ENCODE measurements at regions not wholly inside any gene's neighbourhood (a gene's known extent, or its start where the extent isn't known, plus 50 kb on each side); places are given as distances from the start of the nearest gene placed in this dataset.

- Histone ChIP-seq H3K9ac (ENCODE audit: insufficient read depth in 1 of 2, low read length in 2 of 2) (no peak overlapping the region), H3K4me3 (no peak overlapping the region), H3K36me3 (ENCODE audit: control insufficient read depth in 4 of 4, insufficient read depth in 4 of 4, low read length in 4 of 4) (no peaks in the 10 kb centered on the region), H3K4me1 (ENCODE audit: control insufficient read depth in 5 of 5, insufficient read depth in 5 of 5, low read length in 5 of 5) (peaks cover 0 to 22% (median 7%) of the 10 kb centered on the region in 5 donors), H3K9me3 (ENCODE audit: control insufficient read depth in 4 of 4, insufficient read depth in 3 of 4, low read length in 3 of 4) (no peaks in the 10 kb centered on the region), H3K27me3 (ENCODE audit: control insufficient read depth in 3 of 3, insufficient read depth in 3 of 3, low read length in 2 of 3) (no peaks in the 10 kb centered on the region), H3K27ac (ENCODE audit: low read depth in 1 of 2, low read length in 1 of 2) (no peak overlapping the region)
- ATAC-seq (ENCODE audit: insufficient read depth, low FRiP score) (no peak), DNase-seq (peak in 2 of 3 donors; percentile 38 to 50)
- WGBS, 2 donors: 56 to 86% methylated on average over 1 of the region's 1 CpG
- TF ChIP-seq CTCF (IDR thresholded peaks at IDR 0.05; ENCODE audit: control extremely low read depth, extremely low read depth): no peak
Measured at GRCh38 chr7:15753887-15754579, 67.5 kb upstream of the MEOX2 start.

DNA sequence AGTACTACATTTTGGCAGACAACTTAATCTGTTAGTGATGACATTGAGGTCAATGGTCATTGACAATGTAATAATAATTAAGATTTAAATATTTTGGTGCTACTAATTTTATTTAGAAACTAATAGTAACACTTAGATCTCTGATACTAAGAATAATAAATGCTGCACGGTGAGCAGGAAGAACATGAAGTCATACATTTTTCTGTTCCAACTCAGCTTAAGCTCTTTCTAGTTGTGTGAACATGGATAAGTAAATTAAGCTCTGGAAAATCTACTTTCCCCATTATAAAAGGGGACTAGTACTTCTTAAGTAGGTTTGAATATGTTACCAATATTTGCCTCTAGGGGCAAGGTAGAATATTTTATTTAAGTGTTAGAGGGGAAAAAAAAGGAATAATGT is 65.9 kb upstream of the MEOX2 start:
- TF ChIP-seq CTCF (IDR thresholded peaks at IDR 0.05; ENCODE audit: control extremely low read depth, extremely low read depth): no peak
- ATAC-seq (ENCODE audit: insufficient read depth, low FRiP score): no peak
- 48 to 61% methylated on average over 1 of the region's 1 CpG for WGBS, 2 donors
- Histone ChIP-seq H3K9me3 (ENCODE audit: control insufficient read depth in 4 of 4, insufficient read depth in 3 of 4, low read length in 3 of 4) (no peaks in the 10 kb centered on the region), H3K27ac (ENCODE audit: low read depth in 1 of 2, low read length in 1 of 2) (no peak overlapping the region), H3K27me3 (ENCODE audit: control insufficient read depth in 3 of 3, insufficient read depth in 3 of 3, low read length in 2 of 3) (no peaks in the 10 kb centered on the region), H3K4me1 (ENCODE audit: control insufficient read depth in 5 of 5, insufficient read depth in 5 of 5, low read length in 5 of 5) (peaks cover 0 to 32% (median 7%) of the 10 kb centered on the region in 5 donors), H3K4me3 (no peak overlapping the region), H3K36me3 (ENCODE audit: control insufficient read depth in 4 of 4, insufficient read depth in 4 of 4, low read length in 4 of 4) (no peaks in the 10 kb centered on the region), H3K9ac (ENCODE audit: insufficient read depth in 1 of 2, low read length in 2 of 2) (no peak overlapping the region)
- DNase-seq: no peak

DNA sequence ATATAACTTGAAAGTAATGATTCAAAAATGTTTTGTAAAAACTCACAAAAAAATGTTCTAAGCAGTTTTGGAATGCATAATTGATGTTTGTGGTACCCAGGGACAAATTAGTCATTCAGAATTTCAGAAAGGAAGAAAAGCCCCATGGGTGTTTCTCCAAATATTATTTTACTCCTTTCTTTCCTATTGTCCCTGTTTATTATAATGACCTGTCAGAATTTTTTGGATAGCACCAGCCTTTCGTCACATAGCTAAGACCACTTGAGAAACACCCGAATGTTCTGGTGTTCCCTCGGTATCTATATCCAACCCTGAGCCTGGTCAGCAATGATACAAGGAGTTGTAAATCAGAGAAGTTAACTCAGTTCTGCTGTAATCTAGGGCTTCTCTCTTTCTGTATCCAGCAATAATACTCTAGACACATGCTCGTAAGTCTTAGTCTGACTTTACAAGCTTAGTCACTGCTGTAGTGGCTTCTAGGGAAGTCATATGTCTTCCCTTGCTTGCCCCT is 64.8 kb upstream of the MEOX2 start:
- WGBS, 2 donors: 81 to 88% methylated on average over 4 of the region's 4 CpGs
- ATAC-seq (ENCODE audit: insufficient read depth, low FRiP score) (no peak), DNase-seq (no peak)
- TF ChIP-seq CTCF (IDR thresholded peaks at IDR 0.05; ENCODE audit: control extremely low read depth, extremely low read depth): no peak
- Histone ChIP-seq H3K9me3 (ENCODE audit: control insufficient read depth in 4 of 4, insufficient read depth in 3 of 4, low read length in 3 of 4) (no peaks in the 10 kb centered on the region), H3K4me1 (ENCODE audit: control insufficient read depth in 5 of 5, insufficient read depth in 5 of 5, low read length in 5 of 5) (peaks cover 0 to 41% (median 10%) of the 10 kb centered on the region in 5 donors), H3K27me3 (ENCODE audit: control insufficient read depth in 3 of 3, insufficient read depth in 3 of 3, low read length in 2 of 3) (no peaks in the 10 kb centered on the region), H3K4me3 (no peak overlapping the region), H3K27ac (ENCODE audit: low read depth in 1 of 2, low read length in 1 of 2) (no peak overlapping the region), H3K9ac (ENCODE audit: insufficient read depth in 1 of 2, low read length in 2 of 2) (no peak overlapping the region), H3K36me3 (ENCODE audit: control insufficient read depth in 4 of 4, insufficient read depth in 4 of 4, low read length in 4 of 4) (no peaks in the 10 kb centered on the region)
